Testis (tissue), 2 donors: ENCODE measurements at regions not wholly inside any gene's neighbourhood (a gene's known extent, or its start where the extent isn't known, plus 50 kb on each side); places are given as distances from the start of the nearest gene placed in this dataset.

ENCODE experiments used
- POLR2A ChIP-seq: fragments of 450-650 bp; IDR thresholded peaks from one replicate; pipeline ENCODE4 v1.6.1; 2017; ENCODE audit warnings: antibody characterized with exemption, mild to moderate bottlenecking, moderate library complexity
- TF ChIP-seq, protein P1 (sequence below), 3 experiments: fragments of 450-650 bp in 2 of 3; fragments of 200-600 bp in 1 of 3; sonication (generic) in 1 of 3; IDR thresholded peaks; one replicate each; pipeline ENCODE4 v1.5.1; 2016 to 2019; ENCODE audit warnings: antibody characterized with exemption in 3 of 3, mild to moderate bottlenecking in 2 of 3, moderate library complexity in 1 of 3

DNA sequence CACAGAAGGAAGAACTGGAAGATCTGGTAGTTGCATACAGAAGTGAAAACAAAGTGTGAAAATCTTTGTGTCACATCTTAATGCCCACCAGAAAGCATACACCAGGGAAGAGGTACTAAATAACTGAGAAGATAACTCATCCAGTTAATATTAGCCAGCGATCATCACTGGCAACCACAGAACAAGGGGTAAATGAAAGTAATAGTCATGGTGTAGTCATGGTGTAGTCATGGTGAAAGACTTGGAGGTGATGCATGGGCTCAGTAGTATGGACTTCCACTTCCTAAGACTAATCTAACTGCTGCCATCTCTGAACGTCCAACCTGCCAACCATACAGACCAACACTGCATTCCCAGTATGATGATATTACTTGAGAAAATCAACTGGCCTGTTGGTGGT is 481.2 kb upstream of the NR5A2 start:
- no peak for TF ChIP-seq POLR2A
- TF ChIP-seq, protein P1, sequence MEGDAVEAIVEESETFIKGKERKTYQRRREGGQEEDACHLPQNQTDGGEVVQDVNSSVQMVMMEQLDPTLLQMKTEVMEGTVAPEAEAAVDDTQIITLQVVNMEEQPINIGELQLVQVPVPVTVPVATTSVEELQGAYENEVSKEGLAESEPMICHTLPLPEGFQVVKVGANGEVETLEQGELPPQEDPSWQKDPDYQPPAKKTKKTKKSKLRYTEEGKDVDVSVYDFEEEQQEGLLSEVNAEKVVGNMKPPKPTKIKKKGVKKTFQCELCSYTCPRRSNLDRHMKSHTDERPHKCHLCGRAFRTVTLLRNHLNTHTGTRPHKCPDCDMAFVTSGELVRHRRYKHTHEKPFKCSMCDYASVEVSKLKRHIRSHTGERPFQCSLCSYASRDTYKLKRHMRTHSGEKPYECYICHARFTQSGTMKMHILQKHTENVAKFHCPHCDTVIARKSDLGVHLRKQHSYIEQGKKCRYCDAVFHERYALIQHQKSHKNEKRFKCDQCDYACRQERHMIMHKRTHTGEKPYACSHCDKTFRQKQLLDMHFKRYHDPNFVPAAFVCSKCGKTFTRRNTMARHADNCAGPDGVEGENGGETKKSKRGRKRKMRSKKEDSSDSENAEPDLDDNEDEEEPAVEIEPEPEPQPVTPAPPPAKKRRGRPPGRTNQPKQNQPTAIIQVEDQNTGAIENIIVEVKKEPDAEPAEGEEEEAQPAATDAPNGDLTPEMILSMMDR (IDR thresholded peaks at IDR 0.05) = no peak
